Astrocyte (in vitro differentiated cells and primary cell): ENCODE measurements at regions not wholly inside any gene's neighbourhood (a gene's known extent, or its start where the extent isn't known, plus 50 kb on each side); places are given as distances from the start of the nearest gene placed in this dataset.

Source experiments
- DNase-seq: peaks from one replicate; pipeline ENCODE4 v3.0.0-alpha.2; 2010; ENCODE audit warnings: low read depth
- FAIRE-seq: peaks from 2 replicates; lab custom pipeline; 2011; peaks lifted over from hg19 to GRCh38; lab: Jason Lieb, UNC
- H2AFZ ChIP-seq: 2 replicates; pipeline ENCODE4 v1.6.0; 2012; ENCODE audit warnings: low read depth, low read length, inconsistent platforms
- H3K27ac ChIP-seq: 2 replicates; pipeline ENCODE4 v1.5.1; 2011; ENCODE audit warnings: low read depth, low read length, inconsistent platforms
- H3K27me3 ChIP-seq: 2 replicates; pipeline ENCODE4 v1.6.0; 2011; ENCODE audit warnings: low read length, inconsistent platforms; ENCODE audit not compliant: insufficient read depth
- H3K36me3 ChIP-seq: 2 replicates; pipeline ENCODE4 v1.5.1; 2011; ENCODE audit warnings: low read length, inconsistent platforms; ENCODE audit not compliant: insufficient read depth
- H3K4me1 ChIP-seq: 2 replicates; pipeline ENCODE4 v1.5.1; 2011; ENCODE audit warnings: low read length, inconsistent platforms; ENCODE audit not compliant: insufficient read depth
- H3K4me2 ChIP-seq: 2 replicates; pipeline ENCODE4 v1.6.0; 2012; ENCODE audit warnings: low read length, inconsistent platforms
- H3K4me3 ChIP-seq: 2 replicates; pipeline ENCODE4 v1.5.1; 2011; ENCODE audit warnings: low read depth, mild to moderate bottlenecking, low read length, inconsistent platforms; ENCODE audit not compliant: insufficient read depth
- H3K79me2 ChIP-seq: 2 replicates; pipeline ENCODE4 v1.6.0; 2012; ENCODE audit warnings: mild to moderate bottlenecking, low read length, inconsistent platforms; ENCODE audit not compliant: insufficient read depth
- H3K9ac ChIP-seq: 2 replicates; pipeline ENCODE4 v1.6.0; 2012; ENCODE audit warnings: mild to moderate bottlenecking, low read length, inconsistent platforms
- H3K9me3 ChIP-seq: 2 replicates; pipeline ENCODE4 v1.5.1; 2012; ENCODE audit warnings: low read depth, mild to moderate bottlenecking, low read length, inconsistent platforms; ENCODE audit not compliant: insufficient read depth
- H4K20me1 ChIP-seq: 2 replicates; pipeline ENCODE4 v1.6.0; 2012; ENCODE audit warnings: low read length, inconsistent platforms; ENCODE audit not compliant: insufficient read depth
- H3K27ac Mint-ChIP-seq: one replicate; pipeline ENCODE4 v1.8.0; 2021; ENCODE audit warnings: mild to moderate bottlenecking, mixed read lengths; ENCODE audit not compliant: unreplicated experiment
- H3K27me3 Mint-ChIP-seq: one replicate; pipeline ENCODE4 v1.8.0; 2021; ENCODE audit warnings: low read depth, mixed read lengths; ENCODE audit not compliant: unreplicated experiment
- H3K36me3 Mint-ChIP-seq: one replicate; pipeline ENCODE4 v1.8.0; 2021; ENCODE audit warnings: low read depth, mixed read lengths; ENCODE audit not compliant: unreplicated experiment
- H3K4me1 Mint-ChIP-seq: one replicate; pipeline ENCODE4 v1.8.0; 2021; ENCODE audit warnings: low read depth, mixed read lengths; ENCODE audit not compliant: unreplicated experiment
- H3K4me3 Mint-ChIP-seq: one replicate; pipeline ENCODE4 v1.8.0; 2021; ENCODE audit warnings: mild to moderate bottlenecking, moderate library complexity, mixed read lengths; ENCODE audit not compliant: unreplicated experiment
- H3K9me3 Mint-ChIP-seq: one replicate; pipeline ENCODE4 v1.8.0; 2021; ENCODE audit warnings: mild to moderate bottlenecking, mixed read lengths; ENCODE audit not compliant: unreplicated experiment
- CTCF ChIP-seq: IDR thresholded peaks from 2 replicates; pipeline ENCODE4 v1.5.1; 2011; ENCODE audit warnings: low read depth, mild to moderate bottlenecking, inconsistent platforms, low read length, moderate library complexity; ENCODE audit not compliant: insufficient read depth
- EZH2 ChIP-seq: IDR thresholded peaks from 2 replicates; pipeline ENCODE4 v1.6.1; 2012; ENCODE audit warnings: mild to moderate bottlenecking, low read length, inconsistent platforms; ENCODE audit not compliant: insufficient read depth

GRCh38 chr14:46451800-46452199, 199.8 kb downstream of the RPL10L start:
- Mint-ChIP-seq H3K4me3 (no peak overlapping the region), H3K4me1 (no peaks in the 10 kb centered on the region), H3K9me3 (no peaks in the 10 kb centered on the region), H3K27ac (no peak overlapping the region), H3K27me3 (no peaks in the 10 kb centered on the region), H3K36me3 (no peaks in the 10 kb centered on the region)
- Histone ChIP-seq H3K9me3 (no peaks in the 10 kb centered on the region), H3K27ac (no peak overlapping the region), H3K4me3 (no peak overlapping the region), H3K79me2 (no peaks in the 10 kb centered on the region), H2AFZ (no peak overlapping the region), H3K36me3 (no peaks in the 10 kb centered on the region), H3K27me3 (no peaks in the 10 kb centered on the region), H4K20me1 (no peaks in the 10 kb centered on the region), H3K9ac (no peak overlapping the region), H3K4me1 (no peaks in the 10 kb centered on the region), H3K4me2 (no peak overlapping the region)
- FAIRE-seq (no peak), DNase-seq (no peak)
- TF ChIP-seq EZH2 (no peak), CTCF (no peak)

GRCh38 chr14:46444666-46445065, 206.9 kb downstream of the RPL10L start:
- no peak overlapping the region for H3K27ac Mint-ChIP-seq
- no peaks in the 10 kb centered on the region for H3K9me3 ChIP-seq
- TF ChIP-seq EZH2 (no peak), CTCF (no peak)
- H3K36me3 ChIP-seq: no peaks in the 10 kb centered on the region
- H3K9ac ChIP-seq: no peak overlapping the region
- FAIRE-seq (no peak), DNase-seq (no peak)
- no peak overlapping the region for H2AFZ ChIP-seq
- no peaks in the 10 kb centered on the region for H4K20me1 ChIP-seq
- H3K9me3 Mint-ChIP-seq: peaks cover 1% of the 10 kb centered on the region
- H3K27me3 Mint-ChIP-seq: no peaks in the 10 kb centered on the region
- H3K36me3 Mint-ChIP-seq: no peaks in the 10 kb centered on the region
- no peak overlapping the region for H3K4me2 ChIP-seq
- H3K4me3 Mint-ChIP-seq: no peak overlapping the region
- H3K27me3 ChIP-seq: no peaks in the 10 kb centered on the region
- H3K4me1 Mint-ChIP-seq: no peaks in the 10 kb centered on the region
- H3K4me1 ChIP-seq: no peaks in the 10 kb centered on the region
- H3K27ac ChIP-seq: no peak overlapping the region
- H3K79me2 ChIP-seq: no peaks in the 10 kb centered on the region
- H3K4me3 ChIP-seq: no peak overlapping the region

- TF ChIP-seq CTCF (no peak), EZH2 (no peak)
- no peak for FAIRE-seq
These were observed 218.2 kb downstream of the RPL10L start for GRCh38 chr14:46433381-46433780.

More at GRCh38 chr14:46433381-46433780, 218.2 kb downstream of the RPL10L start:
- H3K4me1 ChIP-seq: no peaks in the 10 kb centered on the region
- H2AFZ ChIP-seq: no peak overlapping the region
- H3K79me2 ChIP-seq: no peaks in the 10 kb centered on the region
- Mint-ChIP-seq H3K27me3 (no peaks in the 10 kb centered on the region), H3K4me1 (no peaks in the 10 kb centered on the region), H3K36me3 (no peaks in the 10 kb centered on the region), H3K27ac (no peak overlapping the region), H3K4me3 (no peak overlapping the region), H3K9me3 (no peaks in the 10 kb centered on the region)
- no peaks in the 10 kb centered on the region for H3K36me3 ChIP-seq
- H3K27ac ChIP-seq: no peak overlapping the region
- no peaks in the 10 kb centered on the region for H4K20me1 ChIP-seq
- no peak overlapping the region for H3K9ac ChIP-seq
- H3K4me3 ChIP-seq: no peak overlapping the region
- no peak for DNase-seq
- no peak overlapping the region for H3K4me2 ChIP-seq
- no peaks in the 10 kb centered on the region for H3K9me3 ChIP-seq
- H3K27me3 ChIP-seq: no peaks in the 10 kb centered on the region
